ENCODE measurements at regions not wholly inside any gene's neighbourhood (a gene's known extent, or its start where the extent isn't known, plus 50 kb on each side); places are given as distances from the start of the nearest gene placed in this dataset.
"Not testable (repeated sequence)": the region's sequence is repeated elsewhere in the genome, so short reads cannot be mapped to it uniquely, and the experiment has no call there.

DNA sequence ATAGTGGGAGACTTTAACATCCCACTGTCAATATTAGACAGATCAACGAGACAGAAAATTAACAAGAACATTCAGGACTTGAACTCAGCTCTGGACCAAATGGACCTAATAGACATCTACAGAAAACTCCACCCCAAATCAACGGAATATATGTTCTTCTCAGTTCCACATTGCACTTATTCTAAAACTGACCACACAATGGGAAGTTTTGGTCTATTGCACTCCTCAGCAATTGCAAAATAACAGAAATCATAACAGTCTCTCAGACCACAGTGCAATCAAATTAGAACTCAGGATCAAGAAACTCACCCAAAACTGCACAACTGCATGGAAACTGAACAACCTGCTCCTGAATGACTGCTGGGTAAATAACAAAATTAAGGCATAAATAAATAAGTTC, 449.9 kb upstream of the FANCL start:
- TF ChIP-seq, protein P1, sequence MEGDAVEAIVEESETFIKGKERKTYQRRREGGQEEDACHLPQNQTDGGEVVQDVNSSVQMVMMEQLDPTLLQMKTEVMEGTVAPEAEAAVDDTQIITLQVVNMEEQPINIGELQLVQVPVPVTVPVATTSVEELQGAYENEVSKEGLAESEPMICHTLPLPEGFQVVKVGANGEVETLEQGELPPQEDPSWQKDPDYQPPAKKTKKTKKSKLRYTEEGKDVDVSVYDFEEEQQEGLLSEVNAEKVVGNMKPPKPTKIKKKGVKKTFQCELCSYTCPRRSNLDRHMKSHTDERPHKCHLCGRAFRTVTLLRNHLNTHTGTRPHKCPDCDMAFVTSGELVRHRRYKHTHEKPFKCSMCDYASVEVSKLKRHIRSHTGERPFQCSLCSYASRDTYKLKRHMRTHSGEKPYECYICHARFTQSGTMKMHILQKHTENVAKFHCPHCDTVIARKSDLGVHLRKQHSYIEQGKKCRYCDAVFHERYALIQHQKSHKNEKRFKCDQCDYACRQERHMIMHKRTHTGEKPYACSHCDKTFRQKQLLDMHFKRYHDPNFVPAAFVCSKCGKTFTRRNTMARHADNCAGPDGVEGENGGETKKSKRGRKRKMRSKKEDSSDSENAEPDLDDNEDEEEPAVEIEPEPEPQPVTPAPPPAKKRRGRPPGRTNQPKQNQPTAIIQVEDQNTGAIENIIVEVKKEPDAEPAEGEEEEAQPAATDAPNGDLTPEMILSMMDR (IDR thresholded peaks at IDR 0.05; ENCODE audit: low read length), result not testable (repeated sequence)
- not testable (repeated sequence) for TF ChIP-seq EZH2 (IDR thresholded peaks at IDR 0.05; ENCODE audit: borderline replicate concordance, low read length)

Measured in OCI-LY1 (cell line).